Activated CD8-positive, alpha-beta memory T cell treated with anti-CD3 and anti-CD28 coated beads, Interleukin-2, amount 10 ng/mL, durations not matched to agents 7 days and 5 days (primary cell): ENCODE measurements at regions not wholly inside any gene's neighbourhood (a gene's known extent, or its start where the extent isn't known, plus 50 kb on each side); places are given as distances from the start of the nearest gene placed in this dataset.

Source experiments
- ATAC-seq: fragments of 150-1000 bp; cut with Tn5 transposase; one replicate; pipeline ENCODE4 v1.10.0; 2021; ENCODE audit warnings: moderate library complexity
- CTCF ChIA-PET: fragments of 350-600 bp; sonication (Branson Sonifier 250); formaldehyde crosslinking; loops from one replicate; lab custom pipeline; 2021; ENCODE audit warnings: antibody characterized with exemption; lab: Charles Lee
- DNase-seq: peaks from one replicate; pipeline ENCODE4 v3.0.0-alpha.2; 2020
- H3K27ac Mint-ChIP-seq: one replicate; pipeline ENCODE4 v1.8.0; 2021; ENCODE audit warnings: mild to moderate bottlenecking, mixed read lengths
- H3K27me3 Mint-ChIP-seq: one replicate; pipeline ENCODE4 v1.8.0; 2021; ENCODE audit warnings: mixed read lengths
- H3K36me3 Mint-ChIP-seq: one replicate; pipeline ENCODE4 v1.8.0; 2021; ENCODE audit warnings: mild to moderate bottlenecking, mixed read lengths
- H3K4me1 Mint-ChIP-seq: one replicate; pipeline ENCODE4 v1.8.0; 2021; ENCODE audit warnings: mixed read lengths
- H3K4me3 Mint-ChIP-seq: one replicate; pipeline ENCODE4 v1.8.0; 2021; ENCODE audit warnings: mild to moderate bottlenecking, moderate library complexity, mixed read lengths
- H3K9me3 Mint-ChIP-seq: one replicate; pipeline ENCODE4 v1.8.0; 2022; ENCODE audit warnings: low read depth, mixed read lengths

- Mint-ChIP-seq H3K27me3 (peaks cover 25% of the 10 kb centered on the region), H3K36me3 (no peaks in the 10 kb centered on the region), H3K27ac (no peak overlapping the region), H3K4me3 (no peak overlapping the region), H3K4me1 (no peaks in the 10 kb centered on the region), H3K9me3 (no peaks in the 10 kb centered on the region)
- CTCF ChIA-PET = no interaction called here
- DNase-seq (no peak), ATAC-seq (no peak)
Measured at GRCh38 chr15:62520887-62521286, 355.8 kb upstream of the C2CD4B start.

- ATAC-seq (no peak), DNase-seq (no peak)
- no peaks in the 10 kb centered on the region for H3K36me3 Mint-ChIP-seq
- H3K27me3 Mint-ChIP-seq = peaks cover 25% of the 10 kb centered on the region
- H3K4me3 Mint-ChIP-seq = no peak overlapping the region
- no peaks in the 10 kb centered on the region for H3K4me1 Mint-ChIP-seq
- no peaks in the 10 kb centered on the region for H3K9me3 Mint-ChIP-seq
- H3K27ac Mint-ChIP-seq = no peak overlapping the region
- CTCF ChIA-PET = no interaction called here
Measured at GRCh38 chr15:62521396-62521795, 356.3 kb upstream of the C2CD4B start.

GRCh38 chr15:62524848-62525247 lies 359.8 kb upstream of the C2CD4B start:
- Mint-ChIP-seq H3K9me3 (no peaks in the 10 kb centered on the region), H3K4me3 (no peak overlapping the region), H3K4me1 (no peaks in the 10 kb centered on the region), H3K27ac (no peak overlapping the region), H3K27me3 (peaks cover 22% of the 10 kb centered on the region), H3K36me3 (no peaks in the 10 kb centered on the region)
- ATAC-seq (no peak), DNase-seq (no peak)
- CTCF ChIA-PET = no interaction called here

DNA sequence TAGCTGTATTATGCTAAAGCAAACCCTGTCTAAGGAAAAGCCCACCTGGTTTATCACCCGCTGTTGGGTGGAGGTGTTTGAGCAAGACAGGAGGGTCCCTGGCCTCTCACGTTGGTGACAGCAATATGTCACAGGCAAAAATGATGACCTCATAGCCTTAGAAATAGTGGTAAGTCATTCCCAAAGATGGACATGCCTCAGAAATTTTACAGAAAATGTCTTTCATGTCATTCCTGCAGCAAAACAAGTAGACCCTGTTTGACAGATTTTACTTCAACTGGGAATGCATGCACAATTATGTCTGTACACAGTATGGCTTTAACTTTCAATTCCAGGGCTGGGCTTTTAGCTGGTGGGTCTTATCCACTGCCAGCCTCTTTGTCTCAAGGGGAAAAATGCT lies 362.3 kb upstream of the C2CD4B start:
- Mint-ChIP-seq H3K27ac (no peak overlapping the region), H3K4me3 (no peak overlapping the region), H3K36me3 (no peaks in the 10 kb centered on the region), H3K27me3 (peaks cover 8% of the 10 kb centered on the region), H3K4me1 (no peaks in the 10 kb centered on the region), H3K9me3 (no peaks in the 10 kb centered on the region)
- CTCF ChIA-PET = no interaction called here
- DNase-seq (no peak), ATAC-seq (no peak)

DNA sequence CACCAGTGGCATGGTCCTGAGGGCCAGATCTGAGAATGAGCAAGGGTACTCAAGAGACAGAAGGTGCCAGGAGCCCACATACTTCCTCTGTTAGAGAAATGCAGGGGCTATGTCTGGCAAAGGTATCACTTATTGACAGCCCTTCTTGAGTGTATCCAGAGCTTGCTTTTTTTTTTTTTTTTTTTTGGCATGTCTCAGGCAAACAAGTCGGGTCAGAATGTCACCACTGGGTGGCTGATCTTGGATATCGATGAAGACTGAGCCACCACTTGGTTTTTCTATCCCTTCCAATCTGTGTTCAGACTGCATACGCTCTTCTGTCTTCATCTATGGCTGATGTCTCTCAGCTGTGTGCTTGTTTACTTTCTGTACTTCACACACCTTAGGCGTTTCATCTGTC lies 363.4 kb upstream of the C2CD4B start:
- Mint-ChIP-seq H3K4me3 (no peak overlapping the region), H3K27ac (no peak overlapping the region), H3K4me1 (no peaks in the 10 kb centered on the region), H3K9me3 (no peaks in the 10 kb centered on the region), H3K36me3 (no peaks in the 10 kb centered on the region), H3K27me3 (peaks cover 7% of the 10 kb centered on the region)
- DNase-seq (no peak), ATAC-seq (no peak)
- CTCF ChIA-PET = no interaction called here

DNA sequence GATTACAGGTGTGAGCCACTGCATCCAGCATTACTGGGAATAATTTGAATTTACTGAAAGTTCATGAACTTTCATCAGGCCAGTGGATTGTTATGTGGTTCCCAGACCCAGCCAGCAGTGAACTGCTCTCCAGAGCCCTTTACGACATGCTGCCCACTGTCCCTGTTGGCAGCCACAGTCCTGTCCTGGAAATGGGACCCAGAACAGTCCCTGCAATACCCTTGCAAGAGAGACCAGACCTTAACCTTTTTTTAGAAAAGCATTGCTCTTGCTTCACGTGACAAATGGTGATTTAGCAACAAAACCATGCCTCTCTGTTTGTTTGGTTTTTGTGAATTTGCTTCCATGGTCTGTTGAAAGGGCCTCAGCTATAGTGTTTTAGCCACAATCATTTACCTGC lies 367.3 kb upstream of the C2CD4B start:
- no peaks in the 10 kb centered on the region for H3K36me3 Mint-ChIP-seq
- DNase-seq (no peak), ATAC-seq (no peak)
- CTCF ChIA-PET = no interaction called here
- no peaks in the 10 kb centered on the region for H3K9me3 Mint-ChIP-seq
- no peak overlapping the region for H3K27ac Mint-ChIP-seq
- H3K27me3 Mint-ChIP-seq = peaks cover 4% of the 10 kb centered on the region
- H3K4me1 Mint-ChIP-seq = no peaks in the 10 kb centered on the region
- no peak overlapping the region for H3K4me3 Mint-ChIP-seq

DNA sequence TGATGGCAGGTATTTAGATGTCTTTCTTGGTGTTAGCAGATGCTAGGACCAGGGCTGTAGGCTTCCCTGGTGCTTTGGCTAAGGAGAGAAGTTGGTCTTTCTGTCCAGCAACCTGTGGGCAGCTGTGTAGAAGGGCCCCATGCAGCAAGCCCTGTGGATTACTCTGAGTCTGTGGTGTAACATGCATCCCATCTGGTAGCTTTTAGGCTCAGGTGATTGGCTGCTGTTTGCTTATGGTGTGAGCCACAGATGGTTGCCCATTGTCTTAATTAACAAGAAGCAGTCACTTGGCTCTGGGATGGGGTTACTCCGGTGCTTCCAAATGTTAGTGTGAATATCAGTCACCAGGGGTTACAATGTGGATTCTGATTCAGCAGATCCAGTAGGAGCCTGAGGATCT lies 368.6 kb upstream of the C2CD4B start:
- peaks cover 4% of the 10 kb centered on the region for H3K27me3 Mint-ChIP-seq
- CTCF ChIA-PET = no interaction called here
- no peak overlapping the region for H3K4me3 Mint-ChIP-seq
- H3K36me3 Mint-ChIP-seq = no peaks in the 10 kb centered on the region
- ATAC-seq (no peak), DNase-seq (no peak)
- H3K27ac Mint-ChIP-seq = no peak overlapping the region
- H3K9me3 Mint-ChIP-seq = no peaks in the 10 kb centered on the region
- H3K4me1 Mint-ChIP-seq = no peaks in the 10 kb centered on the region

- Mint-ChIP-seq H3K27me3 (peaks cover 2% of the 10 kb centered on the region), H3K9me3 (no peaks in the 10 kb centered on the region), H3K4me1 (no peaks in the 10 kb centered on the region), H3K27ac (no peak overlapping the region), H3K4me3 (no peak overlapping the region), H3K36me3 (no peaks in the 10 kb centered on the region)
- DNase-seq (no peak), ATAC-seq (no peak)
- CTCF ChIA-PET = interaction anchor here (1.0 kb wide), 1 partner anchor 14 kb away, joined by 3 read pairs; no protein-coding TSS in a partner anchor
Measured at GRCh38 chr15:62534996-62535395, 369.9 kb upstream of the C2CD4B start.

DNA sequence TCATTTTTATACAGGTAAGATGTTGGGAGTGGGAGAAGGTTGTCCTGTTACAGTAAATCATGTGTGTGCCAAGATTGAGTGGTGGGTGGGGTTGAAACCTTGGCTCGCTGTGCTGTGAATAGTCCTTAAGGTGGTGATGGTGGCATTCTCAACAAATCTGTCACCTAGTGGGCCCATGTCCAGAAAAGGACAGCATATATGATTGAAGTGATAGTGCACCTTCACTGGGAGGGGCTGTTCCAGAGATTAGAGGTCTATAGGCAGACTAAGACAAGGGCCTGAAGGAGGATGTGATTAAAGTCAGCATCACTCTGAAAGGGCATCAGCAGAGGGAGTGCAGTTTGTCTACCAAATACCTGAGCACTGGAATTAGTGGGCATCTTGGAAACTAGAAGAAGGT lies 374.2 kb upstream of the C2CD4B start:
- Mint-ChIP-seq H3K27ac (no peak overlapping the region), H3K9me3 (no peaks in the 10 kb centered on the region), H3K4me3 (no peak overlapping the region), H3K4me1 (no peaks in the 10 kb centered on the region), H3K27me3 (peaks cover 2% of the 10 kb centered on the region), H3K36me3 (no peaks in the 10 kb centered on the region)
- ATAC-seq (no peak), DNase-seq (no peak)
- CTCF ChIA-PET = no interaction called here

DNA sequence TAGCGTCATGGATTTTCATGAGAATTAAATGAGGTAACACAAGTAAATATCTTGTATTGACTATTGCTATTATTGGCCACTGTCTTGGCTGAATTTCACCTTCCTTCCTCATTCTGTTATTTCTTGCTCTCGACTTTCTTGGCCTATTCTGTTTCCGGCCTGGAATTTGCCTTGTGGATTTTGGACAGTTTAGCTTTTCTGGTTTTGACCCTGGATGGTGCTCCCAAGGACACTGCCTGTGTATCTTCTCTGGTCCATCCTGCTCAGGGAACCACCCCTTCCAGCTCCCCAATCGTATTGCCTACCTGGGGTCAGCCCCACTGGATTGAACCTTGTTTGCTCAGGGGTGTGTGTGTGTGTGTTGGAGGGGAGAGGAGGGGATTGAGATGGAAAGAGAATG lies 376.2 kb upstream of the C2CD4B start:
- CTCF ChIA-PET = no interaction called here
- ATAC-seq (no peak), DNase-seq (no peak)
- Mint-ChIP-seq H3K36me3 (no peaks in the 10 kb centered on the region), H3K27ac (no peak overlapping the region), H3K4me3 (no peak overlapping the region), H3K4me1 (no peaks in the 10 kb centered on the region), H3K9me3 (no peaks in the 10 kb centered on the region), H3K27me3 (peaks cover 4% of the 10 kb centered on the region)

GRCh38 chr15:62541846-62542245 lies 376.8 kb upstream of the C2CD4B start:
- Mint-ChIP-seq H3K9me3 (no peaks in the 10 kb centered on the region), H3K27ac (no peak overlapping the region), H3K4me3 (no peak overlapping the region), H3K27me3 (peaks cover 6% of the 10 kb centered on the region), H3K4me1 (no peaks in the 10 kb centered on the region), H3K36me3 (no peaks in the 10 kb centered on the region)
- ATAC-seq = no peak
- DNase-seq = no peak
- CTCF ChIA-PET = no interaction called here

- no peaks in the 10 kb centered on the region for H3K4me1 Mint-ChIP-seq
- H3K4me3 Mint-ChIP-seq = no peak overlapping the region
- H3K27me3 Mint-ChIP-seq = peaks cover 6% of the 10 kb centered on the region
- no peaks in the 10 kb centered on the region for H3K9me3 Mint-ChIP-seq
- H3K36me3 Mint-ChIP-seq = no peaks in the 10 kb centered on the region
- no peak overlapping the region for H3K27ac Mint-ChIP-seq
- ATAC-seq (no peak), DNase-seq (no peak)
- CTCF ChIA-PET = no interaction called here
Measured at GRCh38 chr15:62544446-62544845, 379.4 kb upstream of the C2CD4B start.

DNA sequence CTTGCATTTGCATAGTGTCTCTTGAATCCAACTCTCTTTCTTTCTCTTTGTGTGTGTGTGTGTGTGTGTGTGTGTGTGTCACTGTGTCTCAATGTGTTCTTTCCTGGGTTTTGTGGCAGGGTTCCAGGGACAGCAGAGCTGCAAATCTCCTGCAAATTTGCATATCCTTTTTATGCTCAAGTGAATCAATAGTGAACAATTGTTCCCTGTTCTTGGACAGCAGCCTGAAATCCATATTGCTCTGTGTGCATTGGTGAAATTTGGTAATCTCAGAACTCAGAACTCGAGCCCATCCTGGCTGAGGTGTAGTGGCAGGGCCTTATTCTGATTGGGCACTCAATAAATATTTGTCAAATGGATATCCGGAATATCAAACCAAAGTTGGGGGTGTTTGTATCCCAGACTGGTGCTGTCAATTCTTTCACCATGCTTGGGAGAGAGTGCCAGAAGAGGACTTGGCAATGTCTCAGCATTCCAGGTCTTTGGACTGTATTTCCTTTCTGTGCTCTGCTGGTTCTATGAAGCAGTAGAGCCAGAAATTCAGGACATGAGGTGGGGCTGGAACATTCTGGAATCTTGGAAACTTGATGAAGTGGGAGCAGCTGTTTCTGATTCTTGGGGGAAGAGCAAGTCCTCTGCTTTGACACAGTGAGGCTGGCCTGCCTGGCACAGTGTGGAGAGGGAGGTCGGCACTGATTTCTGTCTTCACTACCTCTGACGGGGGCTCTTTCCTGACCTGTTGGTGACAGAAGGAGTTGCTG lies 380.6 kb upstream of the C2CD4B start:
- Mint-ChIP-seq H3K9me3 (no peaks in the 10 kb centered on the region), H3K4me3 (no peak overlapping the region), H3K4me1 (no peaks in the 10 kb centered on the region), H3K27me3 (peaks cover 4% of the 10 kb centered on the region), H3K27ac (no peak overlapping the region), H3K36me3 (no peaks in the 10 kb centered on the region)
- CTCF ChIA-PET = no interaction called here
- DNase-seq (no peak), ATAC-seq (no peak)

DNA sequence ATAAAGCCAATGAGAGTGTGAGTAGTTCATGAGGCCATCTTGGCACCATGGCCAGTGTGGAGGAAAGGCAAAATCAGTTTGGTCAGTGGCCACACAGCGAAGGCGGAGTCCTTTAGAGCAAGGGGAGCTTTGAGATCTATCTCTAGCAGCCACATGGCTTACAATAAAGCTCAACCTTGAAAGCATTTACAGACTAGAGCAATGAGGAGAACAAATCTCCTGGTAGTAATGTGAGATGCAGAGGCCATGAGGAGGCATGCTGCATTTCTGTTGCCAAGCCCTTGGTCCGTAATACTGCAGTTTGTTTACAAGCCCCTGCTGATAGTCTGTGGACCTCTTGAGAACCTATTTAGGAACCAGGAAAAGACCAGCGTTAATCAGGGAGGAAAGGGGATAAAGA lies 381.5 kb upstream of the C2CD4B start:
- no peak overlapping the region for H3K4me3 Mint-ChIP-seq

GRCh38 chr15:62547584-62547983 lies 382.5 kb upstream of the C2CD4B start:
- CTCF ChIA-PET = no interaction called here
- peaks cover 4% of the 10 kb centered on the region for H3K27me3 Mint-ChIP-seq
- no peak overlapping the region for H3K4me3 Mint-ChIP-seq
- H3K4me1 Mint-ChIP-seq = no peaks in the 10 kb centered on the region
- no peaks in the 10 kb centered on the region for H3K9me3 Mint-ChIP-seq
- no peaks in the 10 kb centered on the region for H3K36me3 Mint-ChIP-seq
- ATAC-seq (no peak), DNase-seq (no peak)
- no peak overlapping the region for H3K27ac Mint-ChIP-seq

More for the DNA sequence above, 381.5 kb upstream of the C2CD4B start:
- Mint-ChIP-seq H3K4me1 (no peaks in the 10 kb centered on the region), H3K27me3 (peaks cover 4% of the 10 kb centered on the region), H3K27ac (no peak overlapping the region), H3K36me3 (no peaks in the 10 kb centered on the region), H3K9me3 (no peaks in the 10 kb centered on the region)
- CTCF ChIA-PET = no interaction called here
- DNase-seq (no peak), ATAC-seq (no peak)
